ENCODE measurements at regions not wholly inside any gene's neighbourhood (a gene's known extent, or its start where the extent isn't known, plus 50 kb on each side); places are given as distances from the start of the nearest gene placed in this dataset.

- no peak for DNase-seq
Measured at GRCh38 chr7:96638669-96639068, 71.0 kb downstream of the SEM1 start.

- no peak for DNase-seq
Measured at GRCh38 chr7:96637522-96637921, 72.1 kb downstream of the SEM1 start.

GRCh38 chr7:96636979-96637378 lies 72.7 kb downstream of the SEM1 start:
- DNase-seq: no peak

- DNase-seq: no peak
Measured at GRCh38 chr7:96636342-96636860, 73.2 kb downstream of the SEM1 start.

GRCh38 chr7:96629884-96630283 lies 79.8 kb downstream of the SEM1 start:
- DNase-seq: no peak

GRCh38 chr7:96624954-96625353 lies 84.7 kb downstream of the SEM1 start:
- DNase-seq: no peak

- no peak for DNase-seq
Measured at GRCh38 chr7:96621932-96622331, 87.7 kb downstream of the SEM1 start.

- DNase-seq: no peak
Measured at GRCh38 chr7:96614154-96614867, 95.3 kb downstream of the SEM1 start.

- DNase-seq: no peak
Measured at GRCh38 chr7:96612034-96612433, 97.6 kb downstream of the SEM1 start.

- no peak for DNase-seq
Measured at GRCh38 chr7:96605045-96605716, 104.5 kb downstream of the SEM1 start.

GRCh38 chr7:96599288-96599936 lies 110.2 kb downstream of the SEM1 start:
- no peak for DNase-seq

GRCh38 chr7:96598421-96598820 lies 111.2 kb downstream of the SEM1 start:
- DNase-seq: no peak

- DNase-seq: no peak
Measured at GRCh38 chr7:96596120-96596826, 113.4 kb downstream of the SEM1 start.

GRCh38 chr7:96591900-96592676 lies 117.6 kb downstream of the SEM1 start:
- no peak for DNase-seq

- DNase-seq: no peak
Measured at GRCh38 chr7:96591159-96591899, 118.3 kb downstream of the SEM1 start.

GRCh38 chr7:96589038-96589437 lies 120.6 kb downstream of the SEM1 start:
- DNase-seq: no peak

GRCh38 chr7:96579119-96579518 lies 130.5 kb downstream of the SEM1 start:
- DNase-seq: no peak

GRCh38 chr7:96578606-96579005 lies 131.0 kb downstream of the SEM1 start:
- no peak for DNase-seq

- no peak for DNase-seq
Measured at GRCh38 chr7:96563409-96563808, 146.2 kb downstream of the SEM1 start.

- no peak for DNase-seq
Measured at GRCh38 chr7:96562966-96563365, 146.7 kb downstream of the SEM1 start.

Measured in anterior cingulate cortex (tissue), 58 donors.